ENCODE measurements at regions not wholly inside any gene's neighbourhood (a gene's known extent, or its start where the extent isn't known, plus 50 kb on each side); places are given as distances from the start of the nearest gene placed in this dataset.

GRCh38 chr12:60075091-60075490 is 479.3 kb downstream of the SLC16A7 start:
- ChIA-PET CTCF (interaction anchor here (1.0 kb wide), 1 partner anchor 24 kb away, joined by 3 read pairs; no protein-coding TSS in a partner anchor), POLR2A (no interaction called here)
- TF ChIP-seq, protein P1, sequence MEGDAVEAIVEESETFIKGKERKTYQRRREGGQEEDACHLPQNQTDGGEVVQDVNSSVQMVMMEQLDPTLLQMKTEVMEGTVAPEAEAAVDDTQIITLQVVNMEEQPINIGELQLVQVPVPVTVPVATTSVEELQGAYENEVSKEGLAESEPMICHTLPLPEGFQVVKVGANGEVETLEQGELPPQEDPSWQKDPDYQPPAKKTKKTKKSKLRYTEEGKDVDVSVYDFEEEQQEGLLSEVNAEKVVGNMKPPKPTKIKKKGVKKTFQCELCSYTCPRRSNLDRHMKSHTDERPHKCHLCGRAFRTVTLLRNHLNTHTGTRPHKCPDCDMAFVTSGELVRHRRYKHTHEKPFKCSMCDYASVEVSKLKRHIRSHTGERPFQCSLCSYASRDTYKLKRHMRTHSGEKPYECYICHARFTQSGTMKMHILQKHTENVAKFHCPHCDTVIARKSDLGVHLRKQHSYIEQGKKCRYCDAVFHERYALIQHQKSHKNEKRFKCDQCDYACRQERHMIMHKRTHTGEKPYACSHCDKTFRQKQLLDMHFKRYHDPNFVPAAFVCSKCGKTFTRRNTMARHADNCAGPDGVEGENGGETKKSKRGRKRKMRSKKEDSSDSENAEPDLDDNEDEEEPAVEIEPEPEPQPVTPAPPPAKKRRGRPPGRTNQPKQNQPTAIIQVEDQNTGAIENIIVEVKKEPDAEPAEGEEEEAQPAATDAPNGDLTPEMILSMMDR (IDR thresholded peaks at IDR 0.05; ENCODE audit: insufficient read depth, low read depth, low read length), result no peak
- Histone ChIP-seq H3K27me3 (ENCODE audit: control insufficient read depth, insufficient read depth, low read length) (no peaks in the 10 kb centered on the region), H3K36me3 (ENCODE audit: control insufficient read depth, insufficient read depth, low read length) (no peaks in the 10 kb centered on the region), H3K4me3 (ENCODE audit: low read depth, low read length) (no peak overlapping the region)
- DNase-seq (ENCODE audit: low read depth), result no peak

DNA sequence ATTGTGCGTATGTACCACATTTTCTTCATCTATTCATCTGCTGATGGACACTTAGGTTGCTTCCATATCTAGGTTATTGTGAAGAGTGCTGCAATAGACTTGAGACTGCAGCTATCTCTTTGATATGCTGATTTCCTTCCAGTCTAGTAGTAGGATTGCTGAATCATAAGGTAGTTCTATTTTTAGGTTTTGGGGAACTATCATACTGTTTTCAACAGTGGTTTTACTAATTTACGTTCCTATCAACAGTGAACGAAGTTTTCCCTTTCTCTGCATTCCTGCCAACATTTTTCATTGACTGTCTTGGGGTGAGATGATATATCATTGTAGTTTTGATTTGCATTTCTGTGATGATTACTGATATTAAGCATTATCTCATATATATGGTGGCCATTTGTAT is 482.2 kb downstream of the SLC16A7 start:
- Histone ChIP-seq H3K36me3 (ENCODE audit: control insufficient read depth, insufficient read depth, low read length) (no peaks in the 10 kb centered on the region), H3K27me3 (ENCODE audit: control insufficient read depth, insufficient read depth, low read length) (no peaks in the 10 kb centered on the region), H3K4me3 (ENCODE audit: low read depth, low read length) (no peak overlapping the region)
- ChIA-PET CTCF (no interaction called here), POLR2A (no interaction called here)
- TF ChIP-seq, protein P1 (IDR thresholded peaks at IDR 0.05; ENCODE audit: insufficient read depth, low read depth, low read length), result no peak
- DNase-seq (ENCODE audit: low read depth), result no peak

GRCh38 chr12:60093428-60093827 is 497.6 kb downstream of the SLC16A7 start:
- POLR2A ChIA-PET, result no interaction called here
- H3K4me3 ChIP-seq (ENCODE audit: low read depth, low read length), result no peak overlapping the region
- no peak for DNase-seq (ENCODE audit: low read depth)
- CTCF ChIA-PET, result no interaction called here
- H3K36me3 ChIP-seq (ENCODE audit: control insufficient read depth, insufficient read depth, low read length), result no peaks in the 10 kb centered on the region
- TF ChIP-seq, protein P1 (IDR thresholded peaks at IDR 0.05; ENCODE audit: insufficient read depth, low read depth, low read length), result no peak
- H3K27me3 ChIP-seq (ENCODE audit: control insufficient read depth, insufficient read depth, low read length), result no peaks in the 10 kb centered on the region

DNA sequence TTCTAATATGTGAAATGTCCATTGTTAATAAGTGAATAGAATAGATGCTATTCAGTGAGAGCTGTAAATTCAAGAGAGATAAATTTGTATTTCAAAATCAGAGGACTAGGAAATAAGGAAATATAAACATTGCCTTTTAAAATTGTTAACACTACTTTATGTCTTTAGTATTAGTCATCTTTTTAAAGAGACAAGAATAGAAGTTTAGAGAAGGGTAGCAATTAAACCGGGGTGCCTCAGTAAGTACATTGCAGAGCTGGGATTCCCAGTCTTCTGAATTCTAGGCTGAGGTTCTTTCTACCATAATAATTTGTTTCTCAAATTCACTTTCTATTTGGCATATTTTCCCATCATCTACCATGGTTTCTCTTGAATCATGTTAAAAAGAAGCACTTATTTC is 498.6 kb downstream of the SLC16A7 start:
- ChIA-PET POLR2A (no interaction called here), CTCF (no interaction called here)
- Histone ChIP-seq H3K27me3 (ENCODE audit: control insufficient read depth, insufficient read depth, low read length) (no peaks in the 10 kb centered on the region), H3K4me3 (ENCODE audit: low read depth, low read length) (no peak overlapping the region), H3K36me3 (ENCODE audit: control insufficient read depth, insufficient read depth, low read length) (no peaks in the 10 kb centered on the region)
- no peak for DNase-seq (ENCODE audit: low read depth)
- TF ChIP-seq, protein P1 (IDR thresholded peaks at IDR 0.05; ENCODE audit: insufficient read depth, low read depth, low read length), result no peak

- H3K4me3 ChIP-seq (ENCODE audit: low read depth, low read length), result no peak overlapping the region
- POLR2A ChIA-PET, result no interaction called here
- H3K36me3 ChIP-seq (ENCODE audit: control insufficient read depth, insufficient read depth, low read length), result no peaks in the 10 kb centered on the region
- TF ChIP-seq, protein P1 (IDR thresholded peaks at IDR 0.05; ENCODE audit: insufficient read depth, low read depth, low read length), result no peak
- CTCF ChIA-PET, result no interaction called here
- no peak for DNase-seq (ENCODE audit: low read depth)
- H3K27me3 ChIP-seq (ENCODE audit: control insufficient read depth, insufficient read depth, low read length), result no peaks in the 10 kb centered on the region
Measured at GRCh38 chr12:60096727-60097126, 500.9 kb downstream of the SLC16A7 start.

All from BJ (cell line).